Stimulated activated naive CD8-positive, alpha-beta T cell treated with anti-CD3 and anti-CD28 coated beads, Interleukin-15, Interleukin-2, amounts not matched to agents 100 ng/mL and 50 ng/mL, for 24 hours (primary cell): ENCODE measurements at regions not wholly inside any gene's neighbourhood (a gene's known extent, or its start where the extent isn't known, plus 50 kb on each side); places are given as distances from the start of the nearest gene placed in this dataset.

Experiments
- H3K27ac Mint-ChIP-seq: one replicate; pipeline ENCODE4 v1.8.0; 2021; ENCODE audit warnings: mild to moderate bottlenecking, mixed read lengths
- H3K27me3 Mint-ChIP-seq: one replicate; pipeline ENCODE4 v1.8.0; 2021; ENCODE audit warnings: mixed read lengths
- H3K36me3 Mint-ChIP-seq: one replicate; pipeline ENCODE4 v1.8.0; 2021; ENCODE audit warnings: low read depth, mixed read lengths
- H3K4me1 Mint-ChIP-seq: one replicate; pipeline ENCODE4 v1.8.0; 2021; ENCODE audit warnings: low read depth, mixed read lengths
- H3K4me3 Mint-ChIP-seq: one replicate; pipeline ENCODE4 v1.8.0; 2021; ENCODE audit warnings: mild to moderate bottlenecking, mixed read lengths
- H3K9me3 Mint-ChIP-seq: one replicate; pipeline ENCODE4 v1.8.0; 2021; ENCODE audit warnings: mixed read lengths

DNA sequence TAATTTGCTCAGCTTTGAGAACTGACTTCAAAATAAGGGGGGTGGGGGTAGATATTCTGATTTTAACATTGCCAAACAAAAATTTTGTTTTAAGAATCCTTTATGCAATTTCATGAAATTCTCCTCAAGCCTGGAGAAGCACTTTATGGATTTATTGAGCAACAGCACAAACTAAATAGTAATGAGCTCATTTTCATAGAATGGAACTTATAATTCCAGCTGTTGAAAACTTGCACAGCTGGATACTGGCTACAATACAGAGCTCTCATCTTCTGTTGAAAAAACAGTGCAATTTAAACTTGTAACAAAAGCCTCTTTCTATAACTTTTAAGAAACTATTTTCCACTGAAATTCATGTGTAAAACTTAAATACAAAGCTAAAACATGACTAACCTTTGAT, 137.6 kb upstream of the FN1 start:
- no peaks in the 10 kb centered on the region for H3K36me3 Mint-ChIP-seq
- H3K9me3 Mint-ChIP-seq = no peaks in the 10 kb centered on the region
- H3K27ac Mint-ChIP-seq = no peak overlapping the region
- H3K4me1 Mint-ChIP-seq = no peaks in the 10 kb centered on the region
- H3K4me3 Mint-ChIP-seq = no peak overlapping the region
- H3K27me3 Mint-ChIP-seq = peaks cover 10% of the 10 kb centered on the region

DNA sequence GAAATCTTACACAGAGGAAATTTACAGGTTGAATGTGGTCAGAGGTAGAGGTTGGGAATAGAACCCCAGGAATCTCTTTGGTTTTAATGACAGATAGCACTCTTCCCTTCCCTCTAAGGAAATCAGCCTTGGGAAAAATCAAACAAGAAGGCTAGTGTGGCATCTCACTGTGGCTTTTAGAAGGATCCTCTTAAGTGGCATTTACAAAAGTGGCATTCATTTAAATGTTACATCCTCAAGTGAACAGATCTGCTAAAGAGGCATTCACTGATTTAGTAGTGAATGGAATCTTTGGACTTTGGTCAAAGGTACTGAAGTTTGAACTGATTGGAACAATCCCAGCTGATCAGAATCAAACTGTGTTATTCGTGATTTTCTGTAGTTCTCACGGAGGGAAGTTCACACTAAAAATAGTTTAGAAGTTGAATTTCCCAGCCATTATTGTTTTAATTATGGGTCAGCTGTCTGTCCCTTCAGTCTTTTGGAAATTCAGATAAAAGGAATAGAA, 136.5 kb upstream of the FN1 start:
- Mint-ChIP-seq H3K27ac (no peak overlapping the region), H3K9me3 (no peaks in the 10 kb centered on the region), H3K4me1 (no peaks in the 10 kb centered on the region), H3K36me3 (no peaks in the 10 kb centered on the region), H3K27me3 (peaks cover 10% of the 10 kb centered on the region), H3K4me3 (no peak overlapping the region)

DNA sequence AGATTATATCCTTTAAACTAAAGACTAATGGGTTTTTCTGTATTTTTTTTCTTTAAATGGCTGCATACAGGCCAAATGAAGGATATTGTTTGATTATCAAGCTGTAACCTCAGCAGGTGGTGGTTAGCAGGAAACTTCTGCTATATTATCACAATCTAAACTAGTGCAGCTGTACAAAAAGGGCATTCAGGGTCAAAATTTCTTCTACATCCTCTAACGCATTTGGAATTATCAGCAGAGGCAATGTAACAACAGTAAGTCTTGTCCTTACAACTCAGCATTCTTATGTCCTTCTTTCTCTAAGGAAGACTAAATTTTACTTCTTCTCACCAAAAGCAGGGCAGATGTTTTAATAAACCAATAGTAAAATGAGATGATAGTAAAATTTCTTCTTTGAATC, 135.8 kb upstream of the FN1 start:
- no peak overlapping the region for H3K27ac Mint-ChIP-seq
- H3K4me3 Mint-ChIP-seq = no peak overlapping the region
- no peaks in the 10 kb centered on the region for H3K4me1 Mint-ChIP-seq
- H3K27me3 Mint-ChIP-seq = peaks cover 10% of the 10 kb centered on the region
- no peaks in the 10 kb centered on the region for H3K36me3 Mint-ChIP-seq
- H3K9me3 Mint-ChIP-seq = no peaks in the 10 kb centered on the region

GRCh38 chr2:215567504-215567903, 131.6 kb upstream of the FN1 start:
- H3K36me3 Mint-ChIP-seq = no peaks in the 10 kb centered on the region
- H3K27me3 Mint-ChIP-seq = peaks cover 10% of the 10 kb centered on the region
- no peak overlapping the region for H3K4me3 Mint-ChIP-seq
- no peaks in the 10 kb centered on the region for H3K9me3 Mint-ChIP-seq
- H3K27ac Mint-ChIP-seq = no peak overlapping the region
- H3K4me1 Mint-ChIP-seq = no peaks in the 10 kb centered on the region

DNA sequence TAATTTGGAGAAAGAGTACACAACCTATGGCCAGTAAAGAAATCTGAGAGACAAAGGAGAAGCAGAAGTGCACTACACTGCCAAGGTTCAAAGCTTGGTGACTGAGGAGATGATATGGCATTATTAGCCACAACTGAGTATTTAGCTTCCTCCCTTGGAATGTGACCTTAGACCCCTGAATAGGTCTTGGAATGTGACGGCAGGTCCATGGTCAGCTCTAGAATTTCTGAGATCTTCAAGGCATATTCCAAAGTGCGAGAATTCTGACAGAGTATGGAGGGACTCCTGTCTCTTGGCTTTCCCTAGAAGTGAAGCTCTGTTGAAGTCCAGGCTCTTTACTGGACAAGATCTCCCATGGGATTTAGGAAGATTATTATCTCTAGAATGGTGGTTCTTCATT, 130.0 kb upstream of the FN1 start:
- Mint-ChIP-seq H3K27ac (no peak overlapping the region), H3K9me3 (no peaks in the 10 kb centered on the region), H3K27me3 (peaks cover 7% of the 10 kb centered on the region), H3K4me1 (no peaks in the 10 kb centered on the region), H3K36me3 (no peaks in the 10 kb centered on the region), H3K4me3 (no peak overlapping the region)

DNA sequence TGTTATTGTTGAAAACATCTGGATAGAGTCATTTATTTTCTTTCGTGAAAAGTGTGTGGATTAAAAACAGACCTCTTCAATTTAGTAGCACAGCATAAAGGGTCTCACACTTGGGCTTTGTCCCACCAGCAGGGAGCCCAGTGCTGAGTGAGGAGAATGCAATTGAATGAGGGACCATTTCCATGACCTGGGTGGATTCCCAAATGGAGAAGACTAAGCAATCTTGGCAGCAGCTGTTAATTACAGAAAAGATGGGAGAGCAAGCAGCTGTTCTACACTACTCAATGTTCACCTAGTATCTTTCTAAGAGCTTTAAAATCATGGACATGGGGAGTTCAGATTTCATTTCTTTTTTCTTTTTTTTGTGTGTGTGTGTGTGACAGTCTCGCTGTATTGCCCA, 121.8 kb upstream of the FN1 start:
- no peak overlapping the region for H3K27ac Mint-ChIP-seq
- H3K4me3 Mint-ChIP-seq = no peak overlapping the region
- H3K36me3 Mint-ChIP-seq = no peaks in the 10 kb centered on the region
- H3K9me3 Mint-ChIP-seq = peaks cover 6% of the 10 kb centered on the region
- no peaks in the 10 kb centered on the region for H3K4me1 Mint-ChIP-seq
- H3K27me3 Mint-ChIP-seq = no peaks in the 10 kb centered on the region

DNA sequence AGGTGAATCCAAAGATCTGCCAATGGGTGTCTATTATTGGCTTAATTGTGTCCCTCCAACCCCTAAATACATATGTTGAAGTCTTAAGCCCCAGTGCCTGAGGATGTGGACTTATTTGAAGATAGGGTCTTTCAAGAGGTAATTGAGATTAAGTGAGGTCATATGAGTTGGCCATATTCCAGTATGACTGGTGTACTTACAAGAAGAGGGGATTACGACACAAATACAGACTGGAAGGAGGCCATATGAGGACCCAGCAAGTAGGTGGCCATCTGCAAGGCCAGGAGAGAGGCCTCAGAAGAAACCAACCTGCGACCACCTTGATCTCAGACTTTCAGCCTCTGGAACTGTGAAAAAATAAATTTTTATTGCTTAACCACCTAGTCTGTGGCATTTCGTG, 121.1 kb upstream of the FN1 start:
- no peak overlapping the region for H3K27ac Mint-ChIP-seq
- no peaks in the 10 kb centered on the region for H3K36me3 Mint-ChIP-seq
- H3K4me3 Mint-ChIP-seq = no peak overlapping the region
- H3K4me1 Mint-ChIP-seq = no peaks in the 10 kb centered on the region
- no peaks in the 10 kb centered on the region for H3K27me3 Mint-ChIP-seq
- H3K9me3 Mint-ChIP-seq = peaks cover 6% of the 10 kb centered on the region

DNA sequence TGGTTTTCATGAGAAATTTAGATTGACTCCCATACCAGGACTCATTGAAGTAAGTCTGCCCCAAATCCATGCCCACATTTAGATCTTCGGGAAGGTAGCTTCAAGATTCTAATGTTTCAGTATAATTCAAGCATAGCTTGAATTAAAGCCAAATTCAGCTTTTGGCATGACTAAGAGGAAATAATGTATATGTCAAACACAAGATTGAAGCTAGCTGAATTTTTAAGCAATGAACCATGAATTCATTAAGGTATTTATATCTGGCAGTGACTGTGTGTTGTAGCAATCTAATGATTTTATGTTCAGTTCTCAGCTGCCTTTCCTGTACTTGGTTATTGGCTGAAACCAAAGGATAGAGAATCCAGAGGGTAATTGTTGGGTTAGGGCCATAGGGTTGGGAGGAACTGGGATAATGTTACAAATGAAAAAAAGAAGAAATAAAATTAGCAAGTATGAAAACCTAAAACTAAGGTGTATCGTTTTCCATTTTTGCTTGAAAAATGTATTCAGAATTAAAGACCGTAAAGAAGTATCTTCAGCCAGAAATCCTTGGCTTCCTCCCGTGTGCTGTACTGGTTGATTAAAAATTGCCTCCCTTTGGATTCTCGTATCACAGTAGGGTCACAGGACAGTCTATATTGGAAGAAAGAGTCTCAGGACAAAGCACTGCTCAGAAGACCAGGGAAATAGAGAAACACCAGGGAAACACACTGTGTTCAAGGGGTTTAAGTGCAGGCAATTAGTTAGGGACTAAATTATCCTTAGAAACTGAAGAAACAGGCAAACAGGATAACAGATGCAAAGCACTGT, 119.0 kb upstream of the FN1 start:
- no peaks in the 10 kb centered on the region for H3K9me3 Mint-ChIP-seq
- no peaks in the 10 kb centered on the region for H3K4me1 Mint-ChIP-seq
- H3K27me3 Mint-ChIP-seq = no peaks in the 10 kb centered on the region
- H3K27ac Mint-ChIP-seq = no peak overlapping the region
- H3K4me3 Mint-ChIP-seq = no peak overlapping the region
- no peaks in the 10 kb centered on the region for H3K36me3 Mint-ChIP-seq

- Mint-ChIP-seq H3K27ac (no peak overlapping the region), H3K4me3 (no peak overlapping the region), H3K27me3 (no peaks in the 10 kb centered on the region), H3K9me3 (no peaks in the 10 kb centered on the region), H3K36me3 (no peaks in the 10 kb centered on the region), H3K4me1 (no peaks in the 10 kb centered on the region)
Observed at GRCh38 chr2:215553946-215554345, 118.1 kb upstream of the FN1 start.

DNA sequence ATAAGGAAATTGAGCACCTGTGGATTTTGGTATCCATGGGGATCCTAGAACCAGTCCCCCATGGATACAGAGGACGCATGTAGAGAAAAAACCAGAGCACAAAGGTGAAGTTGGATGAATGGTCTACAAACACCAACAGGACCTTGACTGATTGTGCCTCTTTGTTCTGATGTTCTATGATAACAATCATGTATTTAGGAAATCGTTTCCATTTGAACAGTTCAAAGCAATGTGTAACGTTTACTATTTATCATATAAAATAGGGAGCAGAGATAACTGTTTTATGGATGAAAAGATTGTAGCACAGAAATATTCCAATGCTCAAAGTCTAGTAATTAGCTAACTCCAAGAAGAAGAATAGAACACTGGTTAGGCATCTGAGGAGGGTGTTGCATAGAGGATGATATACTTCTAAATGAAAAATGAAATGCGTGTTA, 116.3 kb upstream of the FN1 start:
- Mint-ChIP-seq H3K4me1 (no peaks in the 10 kb centered on the region), H3K27ac (no peak overlapping the region), H3K9me3 (no peaks in the 10 kb centered on the region), H3K4me3 (no peak overlapping the region), H3K36me3 (no peaks in the 10 kb centered on the region), H3K27me3 (no peaks in the 10 kb centered on the region)

DNA sequence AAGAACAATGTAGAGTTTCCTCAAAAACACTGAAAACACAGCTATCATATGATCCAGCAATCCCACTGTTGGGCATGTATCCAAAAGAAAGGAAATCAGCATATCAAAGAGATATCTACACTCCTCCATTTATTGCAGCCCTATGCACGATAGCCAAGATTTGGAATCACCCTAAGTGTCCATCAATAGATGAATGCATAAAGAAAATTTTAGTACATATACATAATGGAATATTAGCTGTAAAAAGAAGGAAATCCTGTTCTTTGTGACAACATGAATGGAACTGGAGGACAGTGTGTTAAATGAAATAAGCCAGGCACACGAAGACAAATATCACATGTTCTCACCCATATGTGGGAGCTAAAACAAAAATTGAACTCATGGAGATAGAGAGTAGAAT, 114.5 kb upstream of the FN1 start:
- Mint-ChIP-seq H3K9me3 (no peaks in the 10 kb centered on the region), H3K27ac (no peak overlapping the region), H3K4me3 (no peak overlapping the region)

DNA sequence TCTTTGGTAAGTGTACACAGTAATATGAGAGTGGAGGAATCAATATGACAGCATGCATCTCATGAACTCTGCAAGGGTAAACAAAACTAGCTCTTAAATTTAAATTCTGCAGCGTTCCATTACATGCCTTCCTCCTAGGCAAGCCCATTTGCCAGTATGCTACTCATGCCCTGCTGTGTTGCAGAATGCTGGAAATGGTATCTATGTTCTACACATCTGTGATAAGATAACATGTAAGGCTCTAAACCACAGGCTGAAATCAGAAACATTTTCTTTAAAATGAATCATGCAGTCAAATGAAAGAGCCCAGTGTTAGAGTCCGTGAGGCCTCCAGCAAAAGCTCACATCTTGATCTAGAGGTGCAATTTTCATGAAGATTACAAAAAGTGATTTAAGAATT, 112.8 kb upstream of the FN1 start:
- Mint-ChIP-seq H3K36me3 (no peaks in the 10 kb centered on the region), H3K9me3 (no peaks in the 10 kb centered on the region), H3K4me1 (no peaks in the 10 kb centered on the region), H3K27ac (no peak overlapping the region), H3K27me3 (no peaks in the 10 kb centered on the region), H3K4me3 (no peak overlapping the region)

More for the DNA sequence above, 114.5 kb upstream of the FN1 start:
- Mint-ChIP-seq H3K4me1 (no peaks in the 10 kb centered on the region), H3K27me3 (no peaks in the 10 kb centered on the region), H3K36me3 (no peaks in the 10 kb centered on the region)

- Mint-ChIP-seq H3K36me3 (no peaks in the 10 kb centered on the region), H3K9me3 (no peaks in the 10 kb centered on the region), H3K4me1 (no peaks in the 10 kb centered on the region), H3K27ac (no peak overlapping the region), H3K4me3 (no peak overlapping the region), H3K27me3 (no peaks in the 10 kb centered on the region)
Observed at GRCh38 chr2:215542690-215543089, 106.8 kb upstream of the FN1 start.

- H3K9me3 Mint-ChIP-seq = no peaks in the 10 kb centered on the region
- H3K27me3 Mint-ChIP-seq = no peaks in the 10 kb centered on the region
- H3K27ac Mint-ChIP-seq = no peak overlapping the region
- H3K4me3 Mint-ChIP-seq = no peak overlapping the region
- H3K4me1 Mint-ChIP-seq = no peaks in the 10 kb centered on the region
- H3K36me3 Mint-ChIP-seq = no peaks in the 10 kb centered on the region
Observed at GRCh38 chr2:215540658-215541057, 104.8 kb upstream of the FN1 start.

GRCh38 chr2:215537611-215538010, 101.7 kb upstream of the FN1 start:
- H3K4me3 Mint-ChIP-seq = no peak overlapping the region
- no peaks in the 10 kb centered on the region for H3K4me1 Mint-ChIP-seq
- H3K27me3 Mint-ChIP-seq = no peaks in the 10 kb centered on the region
- no peaks in the 10 kb centered on the region for H3K36me3 Mint-ChIP-seq
- peaks cover 8% of the 10 kb centered on the region for H3K9me3 Mint-ChIP-seq
- H3K27ac Mint-ChIP-seq = no peak overlapping the region

GRCh38 chr2:215536510-215536909, 100.6 kb upstream of the FN1 start:
- H3K27me3 Mint-ChIP-seq = no peaks in the 10 kb centered on the region
- H3K4me3 Mint-ChIP-seq = no peak overlapping the region
- no peaks in the 10 kb centered on the region for H3K36me3 Mint-ChIP-seq
- H3K9me3 Mint-ChIP-seq = peaks cover 8% of the 10 kb centered on the region
- no peak overlapping the region for H3K27ac Mint-ChIP-seq
- H3K4me1 Mint-ChIP-seq = no peaks in the 10 kb centered on the region
